VCaP (cell line): ENCODE measurements at regions not wholly inside any gene's neighbourhood (a gene's known extent, or its start where the extent isn't known, plus 50 kb on each side); places are given as distances from the start of the nearest gene placed in this dataset.

Experiments
- H3K27ac ChIP-seq: fragments of 450-650 bp; 2 replicates; pipeline ENCODE4 v1.5.1; 2017
- TF ChIP-seq, protein P1 (sequence below): fragments of 450-650 bp; conservative IDR thresholded peaks from 2 replicates; pipeline ENCODE4 v1.5.1; 2017; ENCODE audit warnings: mild to moderate bottlenecking, moderate library complexity

GRCh38 chr5:12477554-12477953, 573.3 kb upstream of the CTNND2 start:
- TF ChIP-seq, protein P1, sequence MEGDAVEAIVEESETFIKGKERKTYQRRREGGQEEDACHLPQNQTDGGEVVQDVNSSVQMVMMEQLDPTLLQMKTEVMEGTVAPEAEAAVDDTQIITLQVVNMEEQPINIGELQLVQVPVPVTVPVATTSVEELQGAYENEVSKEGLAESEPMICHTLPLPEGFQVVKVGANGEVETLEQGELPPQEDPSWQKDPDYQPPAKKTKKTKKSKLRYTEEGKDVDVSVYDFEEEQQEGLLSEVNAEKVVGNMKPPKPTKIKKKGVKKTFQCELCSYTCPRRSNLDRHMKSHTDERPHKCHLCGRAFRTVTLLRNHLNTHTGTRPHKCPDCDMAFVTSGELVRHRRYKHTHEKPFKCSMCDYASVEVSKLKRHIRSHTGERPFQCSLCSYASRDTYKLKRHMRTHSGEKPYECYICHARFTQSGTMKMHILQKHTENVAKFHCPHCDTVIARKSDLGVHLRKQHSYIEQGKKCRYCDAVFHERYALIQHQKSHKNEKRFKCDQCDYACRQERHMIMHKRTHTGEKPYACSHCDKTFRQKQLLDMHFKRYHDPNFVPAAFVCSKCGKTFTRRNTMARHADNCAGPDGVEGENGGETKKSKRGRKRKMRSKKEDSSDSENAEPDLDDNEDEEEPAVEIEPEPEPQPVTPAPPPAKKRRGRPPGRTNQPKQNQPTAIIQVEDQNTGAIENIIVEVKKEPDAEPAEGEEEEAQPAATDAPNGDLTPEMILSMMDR: no peak
- H3K27ac ChIP-seq: no peak overlapping the region

GRCh38 chr5:12467799-12468198, 563.6 kb upstream of the CTNND2 start:
- TF ChIP-seq, protein P1: no peak
- H3K27ac ChIP-seq: no peak overlapping the region

DNA sequence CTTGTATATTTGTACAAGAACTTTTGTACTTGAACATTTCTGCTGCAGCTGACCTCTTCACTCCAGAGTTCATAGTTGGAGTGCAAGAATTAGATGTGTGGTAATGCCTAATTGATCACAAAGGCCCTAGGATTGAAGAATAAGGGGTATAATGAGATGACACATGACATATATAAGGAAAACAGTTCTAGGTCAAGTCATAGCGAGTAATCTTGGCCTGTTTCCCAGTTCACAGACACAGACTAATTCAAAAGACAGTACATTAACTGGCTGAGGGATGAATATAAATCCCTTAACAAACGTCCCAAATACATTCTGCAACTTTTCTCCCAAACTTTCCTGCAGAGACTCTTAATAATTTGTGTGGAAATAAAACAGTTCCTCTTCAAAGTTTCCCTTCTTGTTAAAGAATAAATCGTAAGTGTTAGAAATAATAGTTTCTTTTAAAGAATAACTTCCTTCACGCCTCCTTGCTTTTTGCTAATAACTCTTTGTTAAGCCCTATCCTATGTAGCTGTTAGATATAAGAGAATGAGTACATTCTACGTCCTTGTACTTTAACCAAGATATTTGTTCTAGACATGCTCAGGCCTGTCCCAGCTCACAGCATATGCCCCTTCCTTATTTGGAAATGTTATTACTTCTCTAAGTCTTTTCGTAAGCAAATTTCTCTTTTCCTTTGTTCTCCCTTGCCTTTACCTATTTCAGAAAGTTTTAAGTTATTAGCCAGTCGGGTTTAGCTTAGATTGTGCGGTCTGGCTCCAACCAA, 556.4 kb upstream of the CTNND2 start:
- H3K27ac ChIP-seq: no peak overlapping the region
- TF ChIP-seq, protein P1: no peak

DNA sequence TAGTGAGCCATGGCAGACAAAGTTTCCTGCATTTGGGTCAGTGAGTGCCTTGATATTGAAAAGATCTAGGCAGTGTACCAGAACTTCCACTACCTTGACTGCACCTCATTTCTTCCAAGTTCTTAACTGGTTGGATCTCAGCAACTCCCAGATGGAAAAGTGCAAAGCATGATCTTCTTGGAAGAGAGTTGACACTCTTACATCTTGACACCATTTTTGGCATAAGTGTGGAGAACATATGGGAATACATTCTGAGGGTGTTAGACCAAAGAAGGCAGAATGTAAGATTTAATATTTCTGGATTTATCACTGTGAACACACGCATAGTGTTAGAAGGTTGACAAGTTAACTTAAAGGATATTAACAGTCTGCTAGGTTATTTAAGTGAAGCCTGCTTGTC, 555.1 kb upstream of the CTNND2 start:
- TF ChIP-seq, protein P1: no peak
- no peak overlapping the region for H3K27ac ChIP-seq

DNA sequence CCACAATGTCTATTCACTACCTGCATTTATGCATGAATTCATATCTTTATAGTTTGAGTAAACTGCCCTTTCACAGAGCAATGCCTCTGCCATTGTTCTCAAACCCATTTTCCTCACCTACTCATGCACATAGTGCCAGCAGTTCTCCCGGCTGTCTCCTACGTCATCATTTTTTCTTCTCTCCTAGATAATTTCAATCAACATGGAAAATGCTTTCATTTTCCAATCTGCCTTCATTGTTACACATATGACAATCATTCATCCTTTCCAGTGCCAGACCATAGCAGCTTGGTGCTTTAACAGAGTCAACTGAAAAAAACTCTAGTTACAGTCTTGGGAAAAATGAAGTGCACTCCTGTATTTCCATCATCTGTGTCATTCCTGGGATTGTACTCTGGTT, 514.8 kb upstream of the CTNND2 start:
- H3K27ac ChIP-seq: no peak overlapping the region
- TF ChIP-seq, protein P1: no peak

GRCh38 chr5:12413585-12413984, 509.3 kb upstream of the CTNND2 start:
- no peak overlapping the region for H3K27ac ChIP-seq
- TF ChIP-seq, protein P1: no peak

DNA sequence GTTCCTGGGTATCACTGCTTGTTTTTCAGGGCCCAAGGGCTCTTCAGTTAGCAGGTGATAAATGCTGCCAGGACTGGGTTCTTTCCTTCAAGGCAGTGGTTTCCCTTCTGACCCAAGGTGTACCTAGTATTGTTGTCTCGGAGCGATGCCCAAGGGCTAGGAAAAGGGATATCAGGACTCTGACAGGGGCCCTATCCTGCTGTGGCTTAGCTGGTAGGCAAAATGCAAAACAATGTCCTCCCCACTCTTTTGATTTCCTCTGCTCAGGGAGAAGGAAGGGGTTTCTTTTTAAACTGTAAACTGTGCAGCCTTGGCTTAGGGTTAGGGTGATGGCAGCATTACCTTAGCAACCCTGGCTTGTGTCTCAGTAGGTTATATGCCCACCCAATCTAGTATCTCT, 508.8 kb upstream of the CTNND2 start:
- TF ChIP-seq, protein P1: no peak
- no peak overlapping the region for H3K27ac ChIP-seq
